GM12878 (cell line): ENCODE measurements at regions not wholly inside any gene's neighbourhood (a gene's known extent, or its start where the extent isn't known, plus 50 kb on each side); places are given as distances from the start of the nearest gene placed in this dataset.

ENCODE experiments used
- ATAC-seq: fragments of 200-7000 bp; cut with Tn5 transposase; 3 replicates; pipeline ENCODE4 v1.9.1; 2020; ENCODE audit warnings: mild to moderate bottlenecking, moderate library complexity
- BruUV-seq: library from RNA; stranded (reverse); fragments of 400-500 nt; replicated peaks from 2 replicates; lab custom pipeline; 2021; lab: Mats Ljungman, UMichigan
- CTCF ChIA-PET: fragments of 300-600 bp; sonication (Branson Sonifier 250); formaldehyde crosslinking; extraction: SDS; loops from one replicate; lab custom pipeline; 2021; ENCODE audit warnings: inconsistent platforms; lab: Yijun Ruan, JAX
- POLR2A ChIA-PET: fragments of 350-600 bp; formaldehyde crosslinking; extraction: SDS; loops from one replicate; lab custom pipeline; 2021; ENCODE audit warnings: inconsistent platforms; lab: Charles Lee
- RAD21 ChIA-PET: fragments of 300-600 bp; sonication (Branson Sonifier 250); formaldehyde crosslinking; loops from one replicate; lab custom pipeline; 2023; ENCODE audit warnings: antibody characterized with exemption; ENCODE audit not compliant: unreplicated experiment; lab: Charles Lee
- SMC1A ChIA-PET: fragments of 300-600 bp; sonication (Branson Sonifier 250); formaldehyde crosslinking; loops from one replicate; lab custom pipeline; 2023; ENCODE audit not compliant: unreplicated experiment, uncharacterized antibody; lab: Charles Lee
- DNase-seq: peaks from one replicate; pipeline ENCODE4 v3.0.0-alpha.2; 2011; ENCODE audit warnings: low read depth, low spot score
- FAIRE-seq: peaks from 3 replicates; lab custom pipeline; 2011; peaks lifted over from hg19 to GRCh38; lab: Jason Lieb, UNC
- H2AFZ ChIP-seq: 2 replicates; pipeline ENCODE4 v1.6.0; 2011; ENCODE audit warnings: low read depth, low read length, control low read depth; ENCODE audit not compliant: control insufficient read depth
- H3K27ac ChIP-seq: 2 replicates; pipeline ENCODE4 v1.5.1; 2011; ENCODE audit warnings: control low read depth; ENCODE audit not compliant: control insufficient read depth, insufficient read depth
- H3K27me3 ChIP-seq, 2 experiments: replicated peaks in 1 of 2; 2 replicates each; pipeline versions ENCODE4 v1.6.0 to v1.6.1; 2011; ENCODE audit warnings: low read length in 1 of 2; ENCODE audit not compliant: control insufficient read depth in 2 of 2, insufficient read depth in 2 of 2
- H3K36me3 ChIP-seq, 2 experiments: 2 replicates each; pipeline ENCODE4 v1.5.1; 2011; ENCODE audit warnings: low read length in 1 of 2; ENCODE audit not compliant: control insufficient read depth in 2 of 2, insufficient read depth in 2 of 2
- H3K4me1 ChIP-seq: 2 replicates; pipeline ENCODE4 v1.6.1; 2011; ENCODE audit warnings: mild to moderate bottlenecking, low read length, moderate library complexity, mixed read lengths; ENCODE audit not compliant: control insufficient read depth, insufficient read depth
- H3K4me2 ChIP-seq: 2 replicates; pipeline ENCODE4 v1.6.0; 2011; ENCODE audit warnings: control low read depth; ENCODE audit not compliant: control insufficient read depth, insufficient read depth
- H3K4me3 ChIP-seq: fragments of 200-600 bp; sonication (generic); 2 replicates; pipeline ENCODE4 v1.5.1; 2016
- H3K79me2 ChIP-seq: 2 replicates; pipeline ENCODE4 v1.6.0; 2011; ENCODE audit warnings: low read length; ENCODE audit not compliant: control insufficient read depth, insufficient read depth
- H3K9ac ChIP-seq: 2 replicates; pipeline ENCODE4 v1.8.0; 2011; ENCODE audit warnings: low read length, control low read depth, mixed read lengths; ENCODE audit not compliant: control insufficient read depth, insufficient read depth
- H3K9me3 ChIP-seq: replicated peaks from 3 replicates; pipeline ENCODE4 v1.5.1; 2011; ENCODE audit warnings: mild to moderate bottlenecking, low read length; ENCODE audit not compliant: control insufficient read depth, insufficient read depth
- H4K20me1 ChIP-seq: 2 replicates; pipeline ENCODE4 v1.6.0; 2011; ENCODE audit not compliant: control insufficient read depth, insufficient read depth
- CBX5 ChIP-seq: sonication (generic); IDR thresholded peaks from 2 replicates; pipeline ENCODE4 v1.6.1; 2016; ENCODE audit warnings: low read depth, moderate library complexity, mild to moderate bottlenecking, inconsistent platforms
- HDGF ChIP-seq: fragments of 450-650 bp; IDR thresholded peaks from 2 replicates; pipeline ENCODE4 v1.6.1; 2016; ENCODE audit warnings: antibody characterized with exemption
- IKZF2 ChIP-seq, 2 experiments: fragments of 450-650 bp; IDR thresholded peaks; 2 replicates each; pipeline ENCODE4 v1.6.1; 2017; ENCODE audit warnings: mild to moderate bottlenecking in 2 of 2, moderate library complexity in 2 of 2
- IRF5 ChIP-seq: fragments of 450-650 bp; IDR thresholded peaks from 2 replicates; pipeline ENCODE4 v1.6.1; 2017; ENCODE audit warnings: borderline replicate concordance
- NKRF ChIP-seq: fragments of 450-650 bp; conservative IDR thresholded peaks from 2 replicates; pipeline ENCODE4 v1.6.1; 2017; ENCODE audit warnings: mild to moderate bottlenecking, moderate library complexity
- PAX5 ChIP-seq: IDR thresholded peaks from 2 replicates; pipeline ENCODE4 v1.6.1; 2011; ENCODE audit warnings: low read depth, low read length, borderline replicate concordance
- SIN3A ChIP-seq: IDR thresholded peaks from 2 replicates; pipeline ENCODE4 v1.6.1; 2012; ENCODE audit warnings: low read depth, low read length, improper control_type of control experiment
- YBX1 ChIP-seq: fragments of 450-650 bp; IDR thresholded peaks from 2 replicates; pipeline ENCODE4 v1.6.1; 2016; ENCODE audit warnings: antibody characterized with exemption
- WGBS: methylation state at CpG from one replicate; pipeline ENCODE4 v1.1.6; 2016; ENCODE audit warnings: low lambda C conversion rate; ENCODE audit not compliant: insufficient replicate concordance, insufficient coverage; ENCODE audit errors: missing lambda C conversion rate; 5-methylcytosine and 5-hydroxymethylcytosine counted together
- in situ Hi-C: fragments of 300-500 bp; cut with MboI; formaldehyde crosslinking; loops from 9 replicates; pipeline ENCODE4 v1.14.3; 2018; ENCODE audit warnings: mixed read lengths
- intact Hi-C: fragments of 100-400 bp; cut with micrococcal nuclease; formaldehyde crosslinking; loops from one replicate; pipeline ENCODE4 v1.14.2; 2022; ENCODE audit not compliant: unreplicated experiment
- TF ChIP-seq, protein P1 (sequence below): IDR thresholded peaks from 2 replicates; pipeline ENCODE4 v1.6.1; 2012; ENCODE audit warnings: low read depth, low read length, improper control_type of control experiment

DNA sequence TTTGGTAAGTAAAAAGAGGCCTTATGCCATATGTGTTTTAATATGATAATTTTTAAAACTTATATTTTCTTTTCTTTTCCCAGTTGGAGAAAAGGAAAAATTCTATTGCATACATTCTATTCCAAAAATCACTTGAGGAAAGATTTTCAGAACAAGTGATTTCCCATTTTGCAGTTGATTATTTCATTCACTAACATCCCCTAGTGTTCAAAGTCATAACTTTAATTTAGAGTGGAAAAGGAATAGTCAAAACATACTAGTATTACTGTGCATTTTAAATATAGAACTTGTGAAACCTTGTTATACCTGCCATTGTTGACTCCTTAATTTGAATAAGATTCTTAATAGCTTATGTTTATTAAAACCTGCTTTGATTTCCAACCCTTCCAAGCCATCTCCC is 1157.6 kb upstream of the ADGRL4 start (continued):
- TF ChIP-seq IRF5 (no peak), YBX1 (no peak), SIN3A (no peak)

DNA sequence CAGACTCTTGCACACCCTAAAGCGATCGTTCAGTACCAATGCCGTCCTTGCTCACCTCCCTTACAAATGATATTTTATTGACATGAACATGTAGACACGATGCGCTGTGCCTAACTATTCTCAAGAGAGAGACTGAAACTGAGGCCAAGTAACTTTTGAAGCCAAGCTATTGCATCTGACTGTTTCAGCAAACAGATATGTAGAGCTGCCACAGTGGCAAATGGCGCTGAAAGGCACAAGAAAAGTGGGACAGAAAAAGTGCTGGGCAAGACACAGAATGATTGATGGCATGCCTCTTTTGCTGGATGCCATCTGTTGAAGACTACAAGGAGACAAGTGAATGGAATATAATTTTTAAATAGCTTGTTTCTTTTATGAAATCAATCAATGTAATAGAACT is 1157.2 kb upstream of the ADGRL4 start:
- intact Hi-C loops: loop anchor here (10.0 kb wide), 1 partner anchor 669 kb away; no protein-coding TSS in a partner anchor
- 30% methylated on average over 6 of the region's 6 CpGs for WGBS
- ChIA-PET SMC1A (no interaction called here), CTCF (no interaction called here), POLR2A (no interaction called here), RAD21 (no interaction called here)
- H3K36me3 ChIP-seq: no peaks in the 10 kb centered on the region
- FAIRE-seq (no peak), ATAC-seq (no peak), DNase-seq (no peak)
- H4K20me1 ChIP-seq: no peaks in the 10 kb centered on the region
- no peaks in the 10 kb centered on the region for H3K9me3 ChIP-seq
- H2AFZ ChIP-seq: no peak overlapping the region
- H3K79me2 ChIP-seq: no peaks in the 10 kb centered on the region
- no peak overlapping the region for H3K27ac ChIP-seq
- no TSS peak for BruUV-seq
- in situ Hi-C loops: no loop called here
- no peak overlapping the region for H3K4me2 ChIP-seq
- H3K27me3 ChIP-seq: no peaks in the 10 kb centered on the region
- no peak overlapping the region for H3K9ac ChIP-seq
- H3K4me3 ChIP-seq: no peak overlapping the region
- H3K4me1 ChIP-seq: no peaks in the 10 kb centered on the region
- no peak for TF ChIP-seq CBX5
- TF ChIP-seq NKRF: no peak
- TF ChIP-seq IKZF2 (IDR thresholded peaks at IDR 0.05): no peak
- TF ChIP-seq PAX5: no peak
- no peak for TF ChIP-seq HDGF
- TF ChIP-seq YBX1: no peak
- TF ChIP-seq, protein P1, sequence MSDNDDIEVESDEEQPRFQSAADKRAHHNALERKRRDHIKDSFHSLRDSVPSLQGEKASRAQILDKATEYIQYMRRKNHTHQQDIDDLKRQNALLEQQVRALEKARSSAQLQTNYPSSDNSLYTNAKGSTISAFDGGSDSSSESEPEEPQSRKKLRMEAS: no peak
